GM23248 (cell line): ENCODE measurements at regions not wholly inside any gene's neighbourhood (a gene's known extent, or its start where the extent isn't known, plus 50 kb on each side); places are given as distances from the start of the nearest gene placed in this dataset.

Experiments used
- DNase-seq: peaks from one replicate; pipeline ENCODE4 v3.0.0-alpha.2; 2015
- H2AFZ ChIP-seq: fragments of 200-600 bp; sonication (generic); 2 replicates; pipeline ENCODE4 v1.6.1; 2016; ENCODE audit warnings: antibody characterized with exemption
- H3F3A ChIP-seq: fragments of 200-600 bp; sonication (generic); 2 replicates; pipeline ENCODE4 v1.6.1; 2016; ENCODE audit warnings: mild to moderate bottlenecking, antibody characterized with exemption, mixed run types; ENCODE audit not compliant: insufficient read depth
- H3K27ac ChIP-seq: fragments of 200-600 bp; sonication (generic); 2 replicates; pipeline ENCODE4 v1.5.1; 2016; ENCODE audit warnings: mild to moderate bottlenecking
- H3K27me3 ChIP-seq: fragments of 200-600 bp; sonication (generic); replicated peaks from 2 replicates; pipeline ENCODE4 v1.6.1; 2016; ENCODE audit warnings: mild to moderate bottlenecking; ENCODE audit not compliant: insufficient read depth
- H3K36me3 ChIP-seq: fragments of 200-600 bp; sonication (generic); 2 replicates; pipeline ENCODE4 v1.6.1; 2016; ENCODE audit warnings: low read depth, mild to moderate bottlenecking
- H3K4me1 ChIP-seq: fragments of 200-600 bp; sonication (generic); 2 replicates; pipeline ENCODE4 v1.6.1; 2016; ENCODE audit warnings: mild to moderate bottlenecking; ENCODE audit not compliant: insufficient read depth
- H3K4me2 ChIP-seq: fragments of 200-600 bp; sonication (generic); one replicate; pipeline ENCODE4 v1.6.1; 2016; ENCODE audit warnings: mild to moderate bottlenecking; ENCODE audit not compliant: unreplicated experiment
- H3K4me3 ChIP-seq: fragments of 200-600 bp; sonication (generic); 2 replicates; pipeline ENCODE4 v1.5.1; 2016; ENCODE audit warnings: mild to moderate bottlenecking
- H3K79me2 ChIP-seq: fragments of 200-600 bp; sonication (generic); 2 replicates; pipeline ENCODE4 v1.6.1; 2016; ENCODE audit warnings: mild to moderate bottlenecking; ENCODE audit not compliant: insufficient read depth
- H3K9ac ChIP-seq: fragments of 200-600 bp; sonication (generic); 2 replicates; pipeline ENCODE4 v1.6.1; 2016; ENCODE audit warnings: mild to moderate bottlenecking
- H3K9me2 ChIP-seq: fragments of 200-600 bp; sonication (generic); 2 replicates; pipeline ENCODE4 v1.6.1; 2016; ENCODE audit warnings: mixed run types, mild to moderate bottlenecking, moderate library complexity; ENCODE audit not compliant: insufficient read depth
- H3K9me3 ChIP-seq: fragments of 200-600 bp; sonication (generic); one replicate; pipeline ENCODE4 v1.6.1; 2017; ENCODE audit warnings: low read depth
- H4K20me1 ChIP-seq: fragments of 200-600 bp; sonication (generic); 2 replicates; pipeline ENCODE4 v1.6.0; 2016; ENCODE audit not compliant: insufficient read depth
- EZH2 ChIP-seq: fragments of 200-600 bp; sonication (generic); IDR thresholded peaks from 2 replicates; pipeline ENCODE4 v1.6.1; 2018; ENCODE audit warnings: antibody characterized with exemption, mild to moderate bottlenecking; ENCODE audit not compliant: insufficient read depth, poor library complexity, severe bottlenecking
- EZH2phosphoT487 ChIP-seq: fragments of 200-600 bp; sonication (generic); IDR thresholded peaks from 2 replicates; pipeline ENCODE4 v1.6.1; 2018; ENCODE audit warnings: antibody characterized with exemption, moderate library complexity, mild to moderate bottlenecking, low read depth; ENCODE audit not compliant: insufficient read depth
- WGBS, 2 experiments: methylation state at CpG; one replicate each; pipeline ENCODE4 v1.1.6; 2015 to 2017; ENCODE audit warnings: low lambda C conversion rate in 2 of 2, low coverage in 1 of 2; ENCODE audit errors: missing lambda C conversion rate in 2 of 2; 5-methylcytosine and 5-hydroxymethylcytosine counted together
- in situ Hi-C: fragments of 300-500 bp; cut with MboI; formaldehyde crosslinking; loops from 2 replicates; pipeline ENCODE4 v1.15.0; 2020

DNA sequence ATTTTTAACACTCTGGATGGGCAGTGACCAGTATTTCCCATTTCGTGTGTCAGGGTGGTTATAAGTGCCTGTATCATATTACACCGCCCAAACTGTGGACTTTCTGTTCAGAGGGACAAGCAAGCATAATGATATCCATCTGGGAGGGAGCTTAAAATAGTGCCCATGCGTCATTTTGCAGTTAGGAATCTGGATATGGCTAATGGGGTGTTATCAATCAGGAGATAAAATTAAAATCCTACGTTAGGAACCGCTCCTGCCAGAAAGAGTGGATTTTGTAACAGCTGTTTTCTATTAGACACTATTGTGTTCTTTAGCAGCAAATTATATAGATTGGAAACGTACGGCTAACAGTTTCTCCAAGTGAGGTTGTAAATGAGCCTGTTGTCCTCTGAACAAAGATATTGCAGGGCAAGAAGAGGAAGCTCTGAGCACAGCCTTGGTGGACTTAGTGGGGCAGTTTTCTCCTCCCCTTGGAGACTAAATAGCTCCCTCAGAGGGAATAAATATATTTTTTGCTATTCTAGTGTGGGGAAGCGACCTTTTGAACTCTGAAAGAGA, 160.4 kb downstream of the SPATA31D1 start:
- in situ Hi-C loops = no loop called here
- Histone ChIP-seq H3K27me3 (no peaks in the 10 kb centered on the region), H3F3A (peaks cover 23% of the 10 kb centered on the region; the same call in 1 of the 2 replicates), H3K9me2 (no peaks in the 10 kb centered on the region), H3K9me3 (no peaks in the 10 kb centered on the region), H3K9ac (peak overlapping the region; percentile 2; the same call in 1 of the 2 replicates), H2AFZ (peak overlapping the region; percentile 8; the same call in 1 of the 2 replicates), H3K4me3 (peak overlapping the region; percentile 37), H3K4me2 (peak overlapping the region; percentile 48), H4K20me1 (no peaks in the 10 kb centered on the region), H3K27ac (peak overlapping the region; percentile 59), H3K4me1 (peaks cover 27% of the 10 kb centered on the region), H3K36me3 (no peaks in the 10 kb centered on the region), H3K79me2 (no peaks in the 10 kb centered on the region)
- TF ChIP-seq EZH2 (no peak), EZH2phosphoT487 (no peak)
- DNase-seq = peak; percentile 90
- 1 to 4% methylated on average over 8 of the region's 8 CpGs for WGBS, 2 experiments

GRCh38 chr9:82149501-82149946, 161.0 kb downstream of the SPATA31D1 start:
- WGBS, 2 experiments = 82 to 84% methylated on average over 4 of the region's 4 CpGs
- peak overlapping the region; percentile 59; the same call in 1 of the 2 replicates for H3K27ac ChIP-seq
- no peaks in the 10 kb centered on the region for H3K9me3 ChIP-seq
- H3K4me2 ChIP-seq = peak overlapping the region; percentile 48
- no peak overlapping the region for H3K9ac ChIP-seq
- H3K36me3 ChIP-seq = no peaks in the 10 kb centered on the region
- peak overlapping the region; percentile 8; the same call in 1 of the 2 replicates for H2AFZ ChIP-seq
- DNase-seq = no peak
- TF ChIP-seq EZH2phosphoT487 = no peak
- no peak for TF ChIP-seq EZH2
- H3K9me2 ChIP-seq = no peaks in the 10 kb centered on the region
- H3K79me2 ChIP-seq = no peaks in the 10 kb centered on the region
- H4K20me1 ChIP-seq = no peaks in the 10 kb centered on the region
- peaks cover 27% of the 10 kb centered on the region for H3K4me1 ChIP-seq
- in situ Hi-C loops = no loop called here
- peaks cover 23% of the 10 kb centered on the region; the same call in 1 of the 2 replicates for H3F3A ChIP-seq
- peak overlapping the region; percentile 37 for H3K4me3 ChIP-seq
- H3K27me3 ChIP-seq = no peaks in the 10 kb centered on the region

- no peak overlapping the region for H3K4me3 ChIP-seq
- no peaks in the 10 kb centered on the region for H3K36me3 ChIP-seq
- peak overlapping the region; percentile 19 for H3K4me2 ChIP-seq
- in situ Hi-C loops = no loop called here
- no peak overlapping the region for H2AFZ ChIP-seq
- H3K27ac ChIP-seq = no peak overlapping the region
- no peaks in the 10 kb centered on the region for H3K9me2 ChIP-seq
- peaks cover 27% of the 10 kb centered on the region for H3K4me1 ChIP-seq
- H3K79me2 ChIP-seq = no peaks in the 10 kb centered on the region
- no peaks in the 10 kb centered on the region for H3K27me3 ChIP-seq
- H3F3A ChIP-seq = peaks cover 23% of the 10 kb centered on the region; the same call in 1 of the 2 replicates
- 81 to 88% methylated on average over 1 of the region's 1 CpG for WGBS, 2 experiments
- no peak overlapping the region for H3K9ac ChIP-seq
- H4K20me1 ChIP-seq = no peaks in the 10 kb centered on the region
- peak; percentile 64 for DNase-seq
- no peaks in the 10 kb centered on the region for H3K9me3 ChIP-seq
- TF ChIP-seq EZH2phosphoT487 = no peak
- no peak for TF ChIP-seq EZH2
These were observed 163.6 kb downstream of the SPATA31D1 start for GRCh38 chr9:82152181-82152580.

DNA sequence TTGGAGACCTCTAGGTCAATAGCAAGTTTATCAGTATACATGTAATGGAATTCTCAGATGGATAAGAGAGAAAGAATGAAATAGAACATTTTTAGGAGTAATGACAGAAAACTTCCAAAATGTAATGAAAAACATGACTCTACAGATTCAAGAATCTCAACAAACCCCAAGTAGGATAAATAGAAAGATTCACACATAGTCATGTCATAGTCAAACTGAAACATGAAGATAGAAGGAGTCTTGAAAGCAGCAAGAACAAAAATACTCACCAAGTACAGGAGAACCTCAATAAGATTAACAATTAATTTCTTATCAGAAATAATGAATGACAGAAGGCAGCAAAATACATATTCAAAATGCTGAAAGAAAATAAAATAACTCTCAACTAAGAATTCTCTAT, 164.5 kb downstream of the SPATA31D1 start:
- Histone ChIP-seq H3F3A (peaks cover 20% of the 10 kb centered on the region; the same call in 1 of the 2 replicates), H3K27ac (no peak overlapping the region)
- no peak for DNase-seq

GRCh38 chr9:82154573-82154972, 166.0 kb downstream of the SPATA31D1 start:
- WGBS, 2 experiments = 92 to 95% methylated on average over 2 of the region's 2 CpGs
- no peaks in the 10 kb centered on the region for H3K79me2 ChIP-seq
- no peak overlapping the region for H3K9ac ChIP-seq
- H3K9me3 ChIP-seq = no peaks in the 10 kb centered on the region
- H3K9me2 ChIP-seq = no peaks in the 10 kb centered on the region
- TF ChIP-seq EZH2 (no peak), EZH2phosphoT487 (no peak)
- no peak overlapping the region for H3K4me3 ChIP-seq
- H3K27me3 ChIP-seq = no peaks in the 10 kb centered on the region
- H3F3A ChIP-seq = 0 out of 2 replicates have a peak, but pooled peaks cover 6% of the 10 kb centered on the region
- no peak for DNase-seq
- in situ Hi-C loops = no loop called here
- H2AFZ ChIP-seq = no peak overlapping the region
- H4K20me1 ChIP-seq = no peaks in the 10 kb centered on the region
- H3K36me3 ChIP-seq = no peaks in the 10 kb centered on the region
- H3K4me2 ChIP-seq = no peak overlapping the region
- peaks cover 11% of the 10 kb centered on the region for H3K4me1 ChIP-seq
- no peak overlapping the region for H3K27ac ChIP-seq

More for the DNA sequence above, 164.5 kb downstream of the SPATA31D1 start:
- in situ Hi-C loops = no loop called here
- no peak overlapping the region for H2AFZ ChIP-seq
- no peaks in the 10 kb centered on the region for H3K9me3 ChIP-seq
- no peak overlapping the region for H3K4me2 ChIP-seq
- H3K9me2 ChIP-seq = no peaks in the 10 kb centered on the region
- H4K20me1 ChIP-seq = no peaks in the 10 kb centered on the region
- H3K79me2 ChIP-seq = no peaks in the 10 kb centered on the region
- TF ChIP-seq EZH2 = no peak
- no peak for TF ChIP-seq EZH2phosphoT487
- no peak overlapping the region for H3K9ac ChIP-seq
- H3K27me3 ChIP-seq = no peaks in the 10 kb centered on the region
- H3K4me1 ChIP-seq = peaks cover 25% of the 10 kb centered on the region
- no peaks in the 10 kb centered on the region for H3K36me3 ChIP-seq
- H3K4me3 ChIP-seq = no peak overlapping the region
